ENCODE measurements at regions not wholly inside any gene's neighbourhood (a gene's known extent, or its start where the extent isn't known, plus 50 kb on each side); places are given as distances from the start of the nearest gene placed in this dataset.

GRCh38 chr4:122012735-122013134 is 60.9 kb upstream of the TRPC3 start:
- WGBS, 2 donors: 23 to 29% methylated on average over 2 of the region's 2 CpGs
- Histone ChIP-seq H3K4me3 (no peak overlapping the region), H3K4me1 (ENCODE audit: control insufficient read depth in 5 of 5, insufficient read depth in 5 of 5, low read length in 5 of 5) (peaks cover 0 to 5% (median 0%) of the 10 kb centered on the region in 5 donors), H3K9me3 (ENCODE audit: control insufficient read depth in 4 of 4, insufficient read depth in 3 of 4, low read length in 3 of 4) (no peaks in the 10 kb centered on the region), H3K27ac (ENCODE audit: low read depth in 1 of 2, low read length in 1 of 2) (no peak overlapping the region), H3K36me3 (ENCODE audit: control insufficient read depth in 4 of 4, insufficient read depth in 4 of 4, low read length in 4 of 4) (no peaks in the 10 kb centered on the region), H3K27me3 (ENCODE audit: control insufficient read depth in 3 of 3, insufficient read depth in 3 of 3, low read length in 2 of 3) (no peaks in the 10 kb centered on the region), H3K9ac (ENCODE audit: insufficient read depth in 1 of 2, low read length in 2 of 2) (no peak overlapping the region)
- ATAC-seq (ENCODE audit: insufficient read depth, low FRiP score): no peak
- TF ChIP-seq, protein P1, sequence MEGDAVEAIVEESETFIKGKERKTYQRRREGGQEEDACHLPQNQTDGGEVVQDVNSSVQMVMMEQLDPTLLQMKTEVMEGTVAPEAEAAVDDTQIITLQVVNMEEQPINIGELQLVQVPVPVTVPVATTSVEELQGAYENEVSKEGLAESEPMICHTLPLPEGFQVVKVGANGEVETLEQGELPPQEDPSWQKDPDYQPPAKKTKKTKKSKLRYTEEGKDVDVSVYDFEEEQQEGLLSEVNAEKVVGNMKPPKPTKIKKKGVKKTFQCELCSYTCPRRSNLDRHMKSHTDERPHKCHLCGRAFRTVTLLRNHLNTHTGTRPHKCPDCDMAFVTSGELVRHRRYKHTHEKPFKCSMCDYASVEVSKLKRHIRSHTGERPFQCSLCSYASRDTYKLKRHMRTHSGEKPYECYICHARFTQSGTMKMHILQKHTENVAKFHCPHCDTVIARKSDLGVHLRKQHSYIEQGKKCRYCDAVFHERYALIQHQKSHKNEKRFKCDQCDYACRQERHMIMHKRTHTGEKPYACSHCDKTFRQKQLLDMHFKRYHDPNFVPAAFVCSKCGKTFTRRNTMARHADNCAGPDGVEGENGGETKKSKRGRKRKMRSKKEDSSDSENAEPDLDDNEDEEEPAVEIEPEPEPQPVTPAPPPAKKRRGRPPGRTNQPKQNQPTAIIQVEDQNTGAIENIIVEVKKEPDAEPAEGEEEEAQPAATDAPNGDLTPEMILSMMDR (IDR thresholded peaks at IDR 0.05; ENCODE audit: control extremely low read depth, extremely low read depth): no peak
- DNase-seq: no peak

DNA sequence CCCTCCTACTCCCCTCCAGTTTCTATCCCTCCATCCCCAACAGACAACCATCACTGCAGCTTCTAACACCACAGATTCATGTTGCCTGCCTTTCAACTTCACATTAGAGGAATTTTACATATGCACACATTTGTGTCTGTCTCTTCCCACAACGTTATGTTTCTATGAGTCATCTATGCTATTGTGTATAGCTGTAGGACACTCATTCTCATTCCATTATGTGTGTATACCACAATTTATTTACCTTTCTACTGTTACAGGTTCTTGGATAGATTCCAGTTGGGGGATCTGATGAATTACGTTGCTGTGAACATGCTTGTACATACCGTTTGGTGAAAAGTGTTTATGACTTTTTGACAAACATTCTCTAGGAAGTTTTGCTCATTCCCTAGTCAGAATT is 58.8 kb upstream of the TRPC3 start:
- ATAC-seq (ENCODE audit: insufficient read depth, low FRiP score) (no peak), DNase-seq (no peak)
- Histone ChIP-seq H3K9ac (ENCODE audit: insufficient read depth in 1 of 2, low read length in 2 of 2) (no peak overlapping the region), H3K4me1 (ENCODE audit: control insufficient read depth in 5 of 5, insufficient read depth in 5 of 5, low read length in 5 of 5) (peaks cover 0 to 5% (median 0%) of the 10 kb centered on the region in 5 donors), H3K9me3 (ENCODE audit: control insufficient read depth in 4 of 4, insufficient read depth in 3 of 4, low read length in 3 of 4) (no peaks in the 10 kb centered on the region), H3K4me3 (no peak overlapping the region), H3K27me3 (ENCODE audit: control insufficient read depth in 3 of 3, insufficient read depth in 3 of 3, low read length in 2 of 3) (no peaks in the 10 kb centered on the region), H3K27ac (ENCODE audit: low read depth in 1 of 2, low read length in 1 of 2) (no peak overlapping the region), H3K36me3 (ENCODE audit: control insufficient read depth in 4 of 4, insufficient read depth in 4 of 4, low read length in 4 of 4) (no peaks in the 10 kb centered on the region)
- TF ChIP-seq, protein P1 (IDR thresholded peaks at IDR 0.05; ENCODE audit: control extremely low read depth, extremely low read depth): no peak
- 60% methylated on average over 3 of the region's 3 CpGs for WGBS, 2 donors

DNA sequence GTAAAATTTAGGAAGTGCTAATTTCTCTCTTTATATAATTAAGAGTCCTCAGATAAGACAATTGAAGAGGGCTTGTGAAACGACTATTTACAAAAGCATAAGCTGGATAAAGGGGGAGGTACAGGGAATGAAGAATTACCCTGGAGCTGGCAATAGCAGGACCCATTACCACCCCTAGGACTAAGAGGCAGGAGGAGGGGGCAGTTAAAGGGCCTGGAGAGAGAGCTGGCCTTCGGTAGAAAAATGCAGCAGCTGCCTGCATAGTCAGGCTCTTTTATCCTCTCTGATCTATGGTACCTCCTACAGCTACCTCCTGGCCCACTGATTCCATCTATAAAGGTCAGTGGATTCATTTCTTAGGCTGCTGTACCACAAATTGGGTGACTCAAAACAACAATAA is 57.7 kb upstream of the TRPC3 start:
- Histone ChIP-seq H3K4me3 (no peak overlapping the region), H3K9ac (ENCODE audit: insufficient read depth in 1 of 2, low read length in 2 of 2) (no peak overlapping the region), H3K27ac (ENCODE audit: low read depth in 1 of 2, low read length in 1 of 2) (no peak overlapping the region), H3K9me3 (ENCODE audit: control insufficient read depth in 4 of 4, insufficient read depth in 3 of 4, low read length in 3 of 4) (no peaks in the 10 kb centered on the region), H3K4me1 (ENCODE audit: control insufficient read depth in 5 of 5, insufficient read depth in 5 of 5, low read length in 5 of 5) (peaks cover 0 to 5% (median 0%) of the 10 kb centered on the region in 5 donors), H3K36me3 (ENCODE audit: control insufficient read depth in 4 of 4, insufficient read depth in 4 of 4, low read length in 4 of 4) (no peaks in the 10 kb centered on the region), H3K27me3 (ENCODE audit: control insufficient read depth in 3 of 3, insufficient read depth in 3 of 3, low read length in 2 of 3) (no peaks in the 10 kb centered on the region)
- TF ChIP-seq, protein P1 (IDR thresholded peaks at IDR 0.05; ENCODE audit: control extremely low read depth, extremely low read depth): no peak
- WGBS, 2 donors: 48 to 54% methylated on average over 2 of the region's 2 CpGs
- ATAC-seq (ENCODE audit: insufficient read depth, low FRiP score) (no peak), DNase-seq (no peak)

DNA sequence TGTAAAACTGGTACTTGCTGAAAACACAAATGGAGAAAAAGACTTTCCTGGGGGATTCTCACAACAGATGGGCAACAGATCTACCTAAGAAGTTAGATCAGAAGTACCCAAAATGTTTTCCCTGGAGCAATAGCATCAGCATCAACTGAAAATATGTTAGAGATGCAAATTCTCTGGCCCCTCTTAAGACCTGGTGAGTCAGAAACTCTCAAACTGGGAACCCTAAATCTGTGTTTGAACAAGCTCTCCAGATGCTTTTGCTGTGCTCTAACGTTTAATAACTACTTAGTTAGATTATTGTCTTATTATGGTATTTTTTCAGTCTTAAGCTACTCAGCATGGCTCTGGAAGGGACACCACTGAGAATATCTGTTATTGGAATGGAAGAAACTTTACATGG is 55.2 kb upstream of the TRPC3 start:
- no peaks in the 10 kb centered on the region for H3K27me3 ChIP-seq (ENCODE audit: control insufficient read depth in 3 of 3, insufficient read depth in 3 of 3, low read length in 2 of 3)
- no peak overlapping the region for H3K9ac ChIP-seq (ENCODE audit: insufficient read depth in 1 of 2, low read length in 2 of 2)
- WGBS, 2 donors: 50 to 75% methylated on average over 1 of the region's 1 CpG
- TF ChIP-seq, protein P1 (IDR thresholded peaks at IDR 0.05; ENCODE audit: control extremely low read depth, extremely low read depth): no peak
- no peak overlapping the region for H3K4me3 ChIP-seq
- no peaks in the 10 kb centered on the region for H3K4me1 ChIP-seq (ENCODE audit: control insufficient read depth in 5 of 5, insufficient read depth in 5 of 5, low read length in 5 of 5)
- DNase-seq (no peak), ATAC-seq (ENCODE audit: insufficient read depth, low FRiP score) (no peak)
- no peak overlapping the region for H3K27ac ChIP-seq (ENCODE audit: low read depth in 1 of 2, low read length in 1 of 2)
- no peaks in the 10 kb centered on the region for H3K9me3 ChIP-seq (ENCODE audit: control insufficient read depth in 4 of 4, insufficient read depth in 3 of 4, low read length in 3 of 4)
- no peaks in the 10 kb centered on the region for H3K36me3 ChIP-seq (ENCODE audit: control insufficient read depth in 4 of 4, insufficient read depth in 4 of 4, low read length in 4 of 4)
